Karpas-422 (cell line): ENCODE measurements at regions not wholly inside any gene's neighbourhood (a gene's known extent, or its start where the extent isn't known, plus 50 kb on each side); places are given as distances from the start of the nearest gene placed in this dataset.

Source experiments
- DNase-seq: peaks from one replicate; pipeline ENCODE4 v3.0.0-alpha.2; 2015
- H2AFZ ChIP-seq: fragments of 200-600 bp; sonication (generic); 2 replicates; pipeline ENCODE4 v1.6.1; 2014; ENCODE audit warnings: antibody characterized with exemption, low read length, mixed read lengths
- H3K27ac ChIP-seq: fragments of 200-600 bp; sonication (generic); 2 replicates; pipeline ENCODE4 v1.5.1; 2014; ENCODE audit warnings: mild to moderate bottlenecking, low read length, moderate library complexity
- H3K27me3 ChIP-seq: fragments of 200-600 bp; sonication (generic); 2 replicates; pipeline ENCODE4 v1.6.1; 2014; ENCODE audit warnings: low read length, mixed read lengths
- H3K36me3 ChIP-seq: fragments of 200-600 bp; sonication (generic); 2 replicates; pipeline ENCODE4 v1.6.1; 2014; ENCODE audit warnings: low read length, mixed read lengths; ENCODE audit not compliant: insufficient read depth
- H3K4me1 ChIP-seq: fragments of 200-600 bp; sonication (generic); 2 replicates; pipeline ENCODE4 v1.6.1; 2014; ENCODE audit warnings: mild to moderate bottlenecking, low read length, mixed read lengths
- H3K4me2 ChIP-seq: fragments of 200-600 bp; sonication (generic); 2 replicates; pipeline ENCODE4 v1.6.1; 2014; ENCODE audit warnings: low read length, low read depth, mild to moderate bottlenecking; ENCODE audit not compliant: poor library complexity, severe bottlenecking
- H3K4me3 ChIP-seq: fragments of 200-600 bp; sonication (generic); 2 replicates; pipeline ENCODE4 v1.5.1; 2014; ENCODE audit warnings: mild to moderate bottlenecking, antibody characterized with exemption, low read length, mixed read lengths
- H3K79me2 ChIP-seq: fragments of 200-600 bp; sonication (generic); 2 replicates; pipeline ENCODE4 v1.6.1; 2014; ENCODE audit warnings: mild to moderate bottlenecking, low read length, mixed read lengths
- H3K9ac ChIP-seq: fragments of 200-600 bp; sonication (generic); 2 replicates; pipeline ENCODE4 v1.6.0; 2014; ENCODE audit warnings: low read length
- H3K9me2 ChIP-seq: fragments of 200-600 bp; sonication (generic), shearing (Covaris generic); replicated peaks from 2 replicates; pipeline ENCODE4 v1.6.0; 2014; ENCODE audit warnings: mild to moderate bottlenecking, low read length, moderate library complexity; ENCODE audit not compliant: insufficient read depth
- H3K9me3 ChIP-seq: fragments of 300-700, 200-600 bp; sonication (generic); 2 replicates; pipeline ENCODE4 v1.6.1; 2014; ENCODE audit warnings: low read length, mixed read lengths
- H4K20me1 ChIP-seq: fragments of 200-600 bp; sonication (generic); 2 replicates; pipeline ENCODE4 v1.6.1; 2014; ENCODE audit warnings: mild to moderate bottlenecking, antibody characterized with exemption, low read length, low read depth; ENCODE audit not compliant: insufficient read depth

- H3K27ac ChIP-seq = no peak overlapping the region
- H3K4me1 ChIP-seq = no peaks in the 10 kb centered on the region
- H3K9me3 ChIP-seq = no peaks in the 10 kb centered on the region
- H4K20me1 ChIP-seq = no peaks in the 10 kb centered on the region
- no peaks in the 10 kb centered on the region for H3K9me2 ChIP-seq
- H2AFZ ChIP-seq = no peak overlapping the region
- H3K4me3 ChIP-seq = no peak overlapping the region
- no peaks in the 10 kb centered on the region for H3K27me3 ChIP-seq
- DNase-seq = peak; percentile 29
- H3K79me2 ChIP-seq = no peaks in the 10 kb centered on the region
- H3K36me3 ChIP-seq = no peaks in the 10 kb centered on the region
- no peak overlapping the region for H3K4me2 ChIP-seq
- H3K9ac ChIP-seq = no peak overlapping the region
Measured at GRCh38 chr13:40334031-40334430, 332.4 kb downstream of the FOXO1 start.

GRCh38 chr13:40334616-40335015 is 331.8 kb downstream of the FOXO1 start:
- no peak overlapping the region for H3K27ac ChIP-seq
- no peaks in the 10 kb centered on the region for H3K9me3 ChIP-seq
- no peaks in the 10 kb centered on the region for H3K9me2 ChIP-seq
- no peak overlapping the region for H3K4me3 ChIP-seq
- no peaks in the 10 kb centered on the region for H3K27me3 ChIP-seq
- no peak overlapping the region for H2AFZ ChIP-seq
- H3K4me2 ChIP-seq = no peak overlapping the region
- no peaks in the 10 kb centered on the region for H3K79me2 ChIP-seq
- no peaks in the 10 kb centered on the region for H3K36me3 ChIP-seq
- DNase-seq = no peak
- no peaks in the 10 kb centered on the region for H3K4me1 ChIP-seq
- H4K20me1 ChIP-seq = no peaks in the 10 kb centered on the region
- no peak overlapping the region for H3K9ac ChIP-seq

GRCh38 chr13:40336228-40337221 is 329.9 kb downstream of the FOXO1 start:
- Histone ChIP-seq H3K9me2 (no peaks in the 10 kb centered on the region), H2AFZ (no peak overlapping the region), H3K9me3 (no peaks in the 10 kb centered on the region), H3K4me1 (no peaks in the 10 kb centered on the region), H4K20me1 (no peaks in the 10 kb centered on the region), H3K4me2 (no peak overlapping the region), H3K4me3 (no peak overlapping the region), H3K9ac (no peak overlapping the region), H3K36me3 (no peaks in the 10 kb centered on the region), H3K27ac (no peak overlapping the region), H3K79me2 (no peaks in the 10 kb centered on the region), H3K27me3 (no peaks in the 10 kb centered on the region)
- DNase-seq = no peak

GRCh38 chr13:40337651-40338050 is 328.8 kb downstream of the FOXO1 start:
- Histone ChIP-seq H3K4me2 (no peak overlapping the region), H4K20me1 (no peaks in the 10 kb centered on the region), H3K9me2 (no peaks in the 10 kb centered on the region), H3K4me3 (no peak overlapping the region), H3K4me1 (no peaks in the 10 kb centered on the region), H3K27ac (no peak overlapping the region), H2AFZ (no peak overlapping the region), H3K36me3 (no peaks in the 10 kb centered on the region), H3K27me3 (no peaks in the 10 kb centered on the region), H3K9me3 (no peaks in the 10 kb centered on the region), H3K9ac (no peak overlapping the region), H3K79me2 (no peaks in the 10 kb centered on the region)
- no peak for DNase-seq

- no peak for DNase-seq
- Histone ChIP-seq H4K20me1 (no peaks in the 10 kb centered on the region), H3K79me2 (no peaks in the 10 kb centered on the region), H3K36me3 (no peaks in the 10 kb centered on the region), H3K9ac (no peak overlapping the region), H3K27ac (no peak overlapping the region), H2AFZ (no peak overlapping the region), H3K4me1 (no peaks in the 10 kb centered on the region), H3K9me3 (no peaks in the 10 kb centered on the region), H3K4me3 (no peak overlapping the region), H3K27me3 (no peaks in the 10 kb centered on the region), H3K9me2 (no peaks in the 10 kb centered on the region), H3K4me2 (no peak overlapping the region)
Measured at GRCh38 chr13:40338217-40338616, 328.2 kb downstream of the FOXO1 start.

- no peak overlapping the region for H3K4me2 ChIP-seq
- H3K9me3 ChIP-seq = no peaks in the 10 kb centered on the region
- no peaks in the 10 kb centered on the region for H3K79me2 ChIP-seq
- no peak overlapping the region for H3K4me3 ChIP-seq
- peak; percentile 40 for DNase-seq
- no peak overlapping the region for H3K27ac ChIP-seq
- H2AFZ ChIP-seq = no peak overlapping the region
- H3K9me2 ChIP-seq = no peaks in the 10 kb centered on the region
- H3K4me1 ChIP-seq = peaks cover 11% of the 10 kb centered on the region
- no peak overlapping the region for H3K9ac ChIP-seq
- no peaks in the 10 kb centered on the region for H4K20me1 ChIP-seq
- H3K27me3 ChIP-seq = no peaks in the 10 kb centered on the region
- no peaks in the 10 kb centered on the region for H3K36me3 ChIP-seq
Measured at GRCh38 chr13:40340368-40341095, 325.9 kb downstream of the FOXO1 start.

- H3K4me3 ChIP-seq = no peak overlapping the region
- H3K9me2 ChIP-seq = no peaks in the 10 kb centered on the region
- H3K27ac ChIP-seq = no peak overlapping the region
- H3K4me2 ChIP-seq = no peak overlapping the region
- no peaks in the 10 kb centered on the region for H3K79me2 ChIP-seq
- no peak overlapping the region for H2AFZ ChIP-seq
- no peak overlapping the region for H3K9ac ChIP-seq
- no peaks in the 10 kb centered on the region for H3K9me3 ChIP-seq
- H3K4me1 ChIP-seq = peaks cover 11% of the 10 kb centered on the region
- H3K36me3 ChIP-seq = no peaks in the 10 kb centered on the region
- H3K27me3 ChIP-seq = no peaks in the 10 kb centered on the region
- no peak for DNase-seq
- H4K20me1 ChIP-seq = no peaks in the 10 kb centered on the region
Measured at GRCh38 chr13:40341096-40341471, 325.4 kb downstream of the FOXO1 start.

GRCh38 chr13:40341501-40341900 is 324.9 kb downstream of the FOXO1 start:
- Histone ChIP-seq H4K20me1 (no peaks in the 10 kb centered on the region), H3K4me2 (no peak overlapping the region), H3K36me3 (no peaks in the 10 kb centered on the region), H3K4me1 (peaks cover 11% of the 10 kb centered on the region), H3K9me3 (no peaks in the 10 kb centered on the region), H3K27me3 (no peaks in the 10 kb centered on the region), H2AFZ (no peak overlapping the region), H3K4me3 (no peak overlapping the region), H3K79me2 (no peaks in the 10 kb centered on the region), H3K9me2 (no peaks in the 10 kb centered on the region), H3K9ac (no peak overlapping the region), H3K27ac (no peak overlapping the region)
- DNase-seq = peak; percentile 23
